GM18861 (cell line): ENCODE measurements at regions not wholly inside any gene's neighbourhood (a gene's known extent, or its start where the extent isn't known, plus 50 kb on each side); places are given as distances from the start of the nearest gene placed in this dataset.
"Not testable (repeated sequence)": the region's sequence is repeated elsewhere in the genome, so short reads cannot be mapped to it uniquely, and the experiment has no call there.

Source experiments
- ATAC-seq: cut with Tn5 transposase; IDR thresholded peaks from one replicate; pipeline ENCODE4 v1.9.1; 2021; ENCODE audit not compliant: unreplicated experiment

DNA sequence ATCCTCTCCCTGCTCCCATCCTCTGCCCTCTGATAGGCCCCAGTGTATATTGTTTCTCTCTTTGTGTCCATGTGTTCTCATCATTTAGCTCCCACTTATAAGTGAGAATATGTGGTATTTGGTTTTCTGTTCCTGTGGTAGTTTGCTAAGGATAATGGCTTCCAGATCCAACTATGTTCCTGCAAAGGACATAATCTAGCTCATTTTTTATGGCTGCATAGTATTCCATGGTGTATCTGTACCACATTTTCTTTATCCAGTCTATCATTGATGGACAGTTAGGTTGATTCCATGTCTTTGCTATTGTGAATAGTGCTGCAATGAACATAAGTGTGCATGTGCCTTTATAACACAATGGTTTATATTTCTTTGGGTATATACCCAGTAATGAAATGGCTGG, 57.8 kb upstream of the SMIM30 start:
- ATAC-seq, result not testable (repeated sequence)

- ATAC-seq, result no peak
These were observed 57.3 kb upstream of the SMIM30 start for GRCh38 chr7:113175525-113176104.

- ATAC-seq, result no peak
These were observed 54.4 kb upstream of the SMIM30 start for GRCh38 chr7:113172726-113173125.

DNA sequence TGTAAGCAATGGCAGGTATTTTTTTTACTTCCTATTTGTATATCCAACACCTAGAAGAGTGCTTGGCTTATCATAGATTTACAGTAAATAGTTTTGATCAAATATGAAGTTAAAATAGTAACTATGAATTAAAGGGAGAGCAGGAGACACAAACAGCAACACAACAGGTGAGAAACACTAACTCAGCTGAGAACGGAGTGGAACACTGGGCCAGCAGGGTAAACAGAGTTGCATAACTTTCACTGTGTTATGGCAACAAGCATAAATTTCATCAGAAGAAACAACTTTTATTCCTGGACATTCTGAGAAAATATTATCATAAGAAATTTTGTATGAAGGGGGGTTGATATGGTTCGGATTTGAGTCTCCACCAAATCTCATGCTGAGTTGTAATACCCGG, 52.2 kb upstream of the SMIM30 start:
- ATAC-seq, result no peak
